C4-2B (cell line): ENCODE measurements at regions not wholly inside any gene's neighbourhood (a gene's known extent, or its start where the extent isn't known, plus 50 kb on each side); places are given as distances from the start of the nearest gene placed in this dataset.

Experiments
- CTCF ChIP-seq: fragments of 450-650 bp; conservative IDR thresholded peaks from 2 replicates; pipeline ENCODE4 v1.5.1; 2017; ENCODE audit warnings: mild to moderate bottlenecking
- ZFX ChIP-seq: fragments of 450-650 bp; IDR thresholded peaks from 2 replicates; pipeline ENCODE4 v1.6.1; 2017

GRCh38 chr14:104311358-104311757 is 173.0 kb downstream of the KIF26A start:
- TF ChIP-seq CTCF (no peak), ZFX (no peak)
